GM19395 (cell line): ENCODE measurements at regions not wholly inside any gene's neighbourhood (a gene's known extent, or its start where the extent isn't known, plus 50 kb on each side); places are given as distances from the start of the nearest gene placed in this dataset.
"Not testable (repeated sequence)": the region's sequence is repeated elsewhere in the genome, so short reads cannot be mapped to it uniquely, and the experiment has no call there.

Experiments
- ATAC-seq: cut with Tn5 transposase; IDR thresholded peaks from one replicate; pipeline ENCODE4 v1.9.1; 2021; ENCODE audit warnings: mild to moderate bottlenecking, moderate library complexity; ENCODE audit not compliant: unreplicated experiment

DNA sequence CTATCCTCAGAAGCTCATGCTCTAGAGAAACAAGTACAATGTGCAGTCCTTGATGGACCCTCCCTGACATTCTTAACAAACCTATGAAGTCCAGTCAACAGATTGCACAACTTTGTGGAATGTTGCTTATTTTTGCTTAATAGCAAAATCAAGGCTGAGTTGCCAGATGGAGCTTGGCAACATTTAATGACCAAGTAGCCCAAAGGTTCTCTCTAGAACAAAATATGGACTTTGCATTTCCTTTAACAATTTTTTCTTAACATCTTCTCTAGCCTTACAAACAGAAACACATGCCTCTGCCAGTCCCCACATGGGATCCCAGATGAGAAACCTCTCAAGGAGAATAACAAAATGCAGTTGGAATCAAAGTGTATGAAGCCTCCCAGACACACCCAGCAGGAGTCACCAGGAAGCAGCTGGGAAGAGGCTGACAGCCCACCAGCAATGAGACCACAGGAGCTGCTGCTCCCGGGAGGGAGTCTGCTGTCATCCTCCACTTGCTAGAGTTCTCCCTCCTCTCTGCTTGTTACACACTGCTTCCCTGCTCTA, 422.5 kb upstream of the CDIN1 start:
- ATAC-seq: no peak

DNA sequence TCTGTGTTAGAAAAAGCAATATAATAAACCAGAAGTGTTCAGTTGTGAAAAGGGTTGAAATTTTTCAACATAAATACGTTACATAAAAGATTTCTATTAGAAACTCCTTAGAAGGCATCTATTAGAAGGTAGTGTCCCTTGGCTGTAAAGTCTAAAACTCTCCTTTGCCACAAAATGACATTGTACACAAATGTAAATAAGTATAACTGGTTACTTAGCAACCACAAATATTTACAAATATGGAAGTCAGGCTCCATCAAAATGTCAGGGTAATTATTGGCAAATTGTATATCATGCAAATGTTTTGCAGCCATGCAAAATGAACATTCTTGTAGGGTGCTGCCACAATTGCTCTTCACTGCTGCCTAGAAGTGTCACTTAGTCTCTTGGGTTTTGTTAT, 419.1 kb upstream of the CDIN1 start:
- ATAC-seq: no peak

DNA sequence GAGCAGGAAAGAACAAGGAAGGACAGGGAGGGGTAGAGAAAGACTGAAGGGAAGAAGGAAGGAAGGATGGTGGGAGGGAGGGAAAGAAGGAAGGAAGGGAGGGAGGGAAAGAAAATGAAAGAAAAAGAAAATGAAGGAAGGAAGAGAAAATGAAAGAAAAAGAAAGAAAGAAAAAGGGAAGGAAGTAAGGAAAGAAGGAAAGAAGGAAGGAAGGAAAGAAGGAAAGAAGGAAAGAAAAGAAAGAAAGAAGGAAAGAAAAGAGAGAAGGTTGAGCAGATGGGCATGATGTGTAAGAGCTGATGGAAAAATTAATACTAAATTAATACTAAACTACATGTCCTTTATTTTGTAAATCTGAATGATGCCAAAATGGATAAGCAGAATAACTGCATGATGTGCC, 418.3 kb upstream of the CDIN1 start:
- ATAC-seq: no peak

DNA sequence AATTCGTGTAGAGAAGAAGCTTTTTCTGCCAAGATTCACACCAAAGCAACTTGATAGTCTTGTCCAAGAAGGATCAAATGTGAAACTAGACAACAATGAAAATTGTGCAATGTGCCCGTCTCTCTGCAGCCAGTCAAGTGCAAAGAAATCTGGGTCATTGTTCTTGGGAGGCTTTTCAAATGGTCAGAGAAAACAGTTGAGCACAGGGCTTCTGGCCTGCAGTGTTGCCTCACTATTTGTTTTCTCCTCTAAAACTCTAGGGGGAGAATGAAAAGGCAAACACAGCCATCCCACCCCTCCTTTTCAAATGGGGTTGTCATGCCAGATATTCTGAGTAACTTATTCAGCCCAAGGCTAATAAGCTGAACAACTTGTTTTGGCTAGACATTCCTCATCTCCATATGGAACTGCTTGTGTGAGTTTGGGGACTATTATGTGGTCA, 417.6 kb upstream of the CDIN1 start:
- no peak for ATAC-seq

DNA sequence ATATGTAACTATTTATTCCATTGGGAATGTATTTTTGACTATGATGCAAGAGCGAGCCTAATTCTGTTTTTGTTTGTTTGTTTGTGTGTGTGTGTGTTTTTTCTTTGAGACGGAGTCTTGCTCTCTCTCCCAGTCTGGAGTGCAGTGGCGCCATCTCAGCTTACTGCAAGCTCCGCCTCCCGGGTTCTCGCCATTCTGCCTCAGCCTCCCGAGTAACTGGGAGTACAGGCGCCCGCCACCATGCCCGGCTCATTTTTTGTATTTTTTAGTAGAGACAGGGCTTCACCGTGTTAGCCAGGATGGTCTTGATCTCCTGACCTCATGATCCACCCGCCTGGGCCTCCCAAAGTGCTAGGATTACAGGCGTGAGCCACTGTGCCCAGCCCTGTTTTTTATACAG, 415.4 kb upstream of the CDIN1 start:
- not testable (repeated sequence) for ATAC-seq

DNA sequence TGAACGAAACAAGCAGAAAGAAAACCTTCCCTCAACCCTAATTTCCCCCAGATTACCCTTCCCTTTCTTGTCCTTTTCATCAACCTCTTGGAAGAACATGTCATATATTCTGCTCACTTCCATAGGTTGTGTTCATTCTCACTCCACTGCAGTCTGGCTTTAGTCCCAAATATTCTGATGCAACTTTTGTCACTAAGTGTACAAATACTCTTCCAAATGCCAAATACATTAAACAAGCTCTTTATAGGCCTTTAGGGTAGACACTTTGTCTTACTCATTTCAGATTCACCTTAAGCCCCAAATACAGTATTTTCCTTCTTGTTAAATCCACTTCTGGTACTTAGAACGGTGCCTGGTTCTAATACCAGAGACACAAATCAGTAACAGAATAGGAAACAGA, 406.5 kb upstream of the CDIN1 start:
- ATAC-seq: no peak

DNA sequence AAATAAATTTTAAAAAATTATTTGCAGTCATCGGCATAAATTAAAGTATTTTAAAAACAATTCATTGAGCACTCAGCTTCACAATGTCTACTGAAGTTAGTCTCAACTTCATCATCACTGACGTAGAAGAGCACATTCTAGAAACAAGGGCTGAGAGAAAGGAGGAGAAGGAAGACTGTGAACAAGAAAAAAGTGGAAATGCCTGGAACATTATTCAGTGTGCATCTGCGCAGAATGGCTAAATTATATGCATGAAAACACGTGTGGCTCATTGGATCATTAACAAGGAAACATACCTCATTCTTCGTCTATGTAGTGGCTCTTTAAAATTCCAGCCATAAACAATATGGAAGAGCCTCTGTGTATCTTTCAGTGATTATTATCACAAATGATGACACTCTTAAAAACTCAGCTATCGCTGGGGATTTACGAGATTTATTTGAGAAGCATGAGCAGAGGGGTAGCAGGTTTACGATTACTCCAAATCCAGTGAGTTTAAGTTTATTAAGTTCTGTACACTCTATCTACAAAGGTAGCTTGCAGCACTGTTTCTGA, 404.2 kb upstream of the CDIN1 start:
- ATAC-seq: no peak

DNA sequence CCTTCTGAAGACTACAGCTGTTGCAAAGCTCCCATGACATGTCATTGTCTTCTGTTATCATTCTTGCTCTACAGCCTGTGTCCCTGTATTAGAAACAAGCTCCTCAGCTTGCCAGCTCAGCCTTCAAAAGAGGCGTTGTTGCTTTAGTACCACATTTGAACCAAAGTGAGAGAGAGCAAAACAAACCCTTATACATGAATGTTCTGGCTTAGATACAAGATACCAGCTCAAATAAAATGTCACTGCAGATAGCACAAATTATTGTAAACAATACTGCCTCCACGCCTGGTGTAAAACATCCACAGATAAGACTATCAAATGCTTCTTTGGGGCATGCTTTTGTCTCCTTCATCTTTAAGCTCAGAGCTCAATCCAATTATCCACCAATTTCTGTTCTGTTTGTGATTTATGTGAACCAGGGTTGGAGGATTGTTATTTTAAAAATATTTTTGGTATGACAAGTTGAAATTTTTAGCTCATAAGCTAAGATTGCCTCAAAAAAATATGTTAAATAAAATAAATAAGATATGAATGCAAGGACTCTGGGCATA, 403.6 kb upstream of the CDIN1 start:
- no peak for ATAC-seq

DNA sequence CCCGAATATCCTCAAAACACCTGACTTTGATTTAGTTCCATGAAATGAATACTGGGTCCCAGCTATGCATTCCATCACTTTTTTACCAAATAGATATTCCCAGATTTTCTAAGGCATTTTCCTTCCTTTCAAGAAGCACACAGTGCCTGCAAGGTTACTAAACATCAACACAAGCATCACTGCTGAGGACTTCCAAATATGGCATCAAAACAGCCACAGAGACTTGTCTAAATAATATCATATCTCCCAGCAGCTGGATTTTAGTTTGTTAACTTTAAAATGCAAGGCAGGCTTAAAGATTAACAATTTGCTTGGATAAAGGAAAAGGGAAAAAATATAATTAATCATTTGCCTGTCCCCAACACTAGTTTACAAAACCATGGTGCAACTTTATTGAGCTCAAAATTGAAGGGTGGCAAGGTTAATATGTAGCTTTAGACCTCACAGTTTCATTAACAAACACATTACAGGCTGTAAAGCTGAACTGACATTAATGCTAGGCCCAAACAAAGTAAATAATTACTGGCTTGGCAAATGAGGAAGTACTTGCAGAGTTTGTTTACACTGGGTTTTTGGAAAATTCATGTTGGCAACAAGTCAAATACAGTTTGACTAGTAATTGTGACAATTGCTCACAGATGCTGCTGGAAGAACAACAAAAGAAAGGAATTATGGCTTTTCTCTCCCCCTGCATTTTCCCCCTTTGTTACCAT, 401.7 kb upstream of the CDIN1 start:
- ATAC-seq: no peak

DNA sequence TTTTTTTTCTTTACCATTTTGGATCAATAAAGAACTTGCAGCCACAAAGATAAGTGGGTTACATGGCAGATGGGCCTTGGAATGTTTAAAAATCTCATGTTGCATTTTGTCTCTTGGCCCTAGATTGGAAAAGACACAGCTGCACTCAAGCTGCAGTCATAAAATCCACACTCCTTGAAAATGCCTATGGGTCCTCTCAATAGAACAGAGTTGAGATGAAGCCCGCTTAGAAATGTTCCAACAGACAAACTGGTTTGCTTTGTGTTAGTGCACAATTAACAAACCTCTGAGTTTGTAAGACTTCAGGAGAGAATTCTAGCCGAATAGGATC, 401.2 kb upstream of the CDIN1 start:
- ATAC-seq: no peak

DNA sequence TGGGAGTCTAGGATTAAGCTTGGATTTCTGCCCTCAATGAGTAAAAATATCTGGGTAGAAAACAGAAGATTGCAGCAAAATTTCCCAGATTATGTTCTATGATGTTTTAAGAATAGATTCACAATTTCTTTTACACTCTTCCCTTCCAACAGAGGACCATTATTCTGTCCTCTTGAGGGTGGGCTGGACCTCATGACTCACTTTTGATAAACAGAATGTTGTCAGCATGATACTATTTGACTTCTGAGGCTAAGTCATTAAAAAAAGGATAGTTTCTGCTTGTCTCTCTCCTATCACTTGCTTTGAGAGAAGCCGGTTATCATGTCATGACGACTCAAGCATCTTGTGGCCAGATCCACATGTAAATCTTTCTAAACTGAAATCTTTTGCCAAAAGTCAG, 396.2 kb upstream of the CDIN1 start:
- ATAC-seq: no peak

DNA sequence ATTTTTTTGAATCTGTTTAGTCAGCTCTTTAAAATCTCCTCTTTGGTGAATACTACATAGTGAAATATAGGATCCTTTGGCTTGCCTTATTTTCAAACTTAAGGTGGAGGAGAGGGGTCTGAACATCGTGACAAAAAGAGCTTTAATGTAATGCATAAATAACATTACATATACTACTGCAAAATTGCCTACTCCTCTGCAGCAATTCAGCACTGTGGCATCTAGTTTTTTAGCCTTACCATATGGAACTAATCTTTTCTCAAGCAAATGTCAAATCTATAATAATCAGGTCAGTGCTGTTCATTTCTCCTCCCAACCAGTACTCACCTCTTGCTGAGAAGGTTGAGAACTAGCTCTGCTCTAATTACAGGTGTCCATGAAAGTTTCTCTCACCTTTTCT, 394.0 kb upstream of the CDIN1 start:
- no peak for ATAC-seq

DNA sequence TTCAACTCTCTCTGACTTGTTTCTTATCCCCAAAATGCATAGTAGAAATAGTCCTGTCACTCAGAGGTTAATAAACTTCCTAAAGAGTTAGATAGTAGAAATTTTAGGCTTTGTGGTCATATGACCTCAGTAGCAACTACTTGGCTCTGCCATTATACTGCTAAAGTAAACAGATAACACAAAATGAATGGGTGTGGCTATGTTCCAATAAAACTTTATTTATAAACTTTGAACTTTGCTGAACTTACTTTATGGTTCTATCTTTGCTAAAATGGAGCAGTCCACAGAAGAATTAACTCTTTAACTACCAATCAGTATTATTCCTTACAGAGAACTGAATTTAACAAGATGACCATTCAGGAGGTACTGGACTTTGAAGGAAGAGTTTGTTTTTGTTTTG, 393.6 kb upstream of the CDIN1 start:
- ATAC-seq: no peak

DNA sequence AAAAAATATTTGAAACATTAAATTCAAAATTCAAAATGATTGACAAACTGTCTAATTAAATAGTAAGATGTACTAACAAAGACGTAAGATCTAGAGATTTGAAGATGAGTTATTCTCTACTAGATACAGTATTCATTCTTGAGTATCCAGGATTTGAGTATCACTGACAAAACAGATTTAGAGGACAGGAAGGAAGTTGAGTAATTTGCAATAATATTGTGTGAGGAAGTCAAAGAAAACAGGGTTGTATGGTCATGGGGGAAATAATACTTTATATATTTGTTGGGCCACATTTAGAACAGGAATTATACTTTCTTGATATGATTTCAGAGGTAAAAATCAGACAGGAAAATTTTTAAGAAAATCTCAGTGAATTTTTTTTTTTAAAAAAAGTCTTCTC, 393.1 kb upstream of the CDIN1 start:
- ATAC-seq: no peak

DNA sequence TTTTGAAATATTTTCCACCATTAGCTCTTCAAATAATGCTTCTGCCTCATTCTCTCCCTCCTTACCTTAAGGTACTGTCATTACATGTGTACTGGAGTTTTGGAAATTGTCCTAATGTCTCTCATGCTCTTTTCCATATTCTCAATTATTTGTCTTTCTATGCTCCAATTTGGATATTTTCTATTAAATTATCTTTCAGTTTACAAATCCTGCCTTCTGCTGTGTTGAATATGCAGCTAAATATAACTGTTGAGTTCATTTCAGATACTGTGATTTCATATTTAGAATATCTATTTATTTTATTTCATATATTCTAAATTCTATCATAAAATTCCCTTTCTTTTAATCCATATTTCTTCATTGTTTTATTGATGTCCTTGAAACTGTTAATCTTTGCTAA, 388.0 kb upstream of the CDIN1 start:
- ATAC-seq: no peak

DNA sequence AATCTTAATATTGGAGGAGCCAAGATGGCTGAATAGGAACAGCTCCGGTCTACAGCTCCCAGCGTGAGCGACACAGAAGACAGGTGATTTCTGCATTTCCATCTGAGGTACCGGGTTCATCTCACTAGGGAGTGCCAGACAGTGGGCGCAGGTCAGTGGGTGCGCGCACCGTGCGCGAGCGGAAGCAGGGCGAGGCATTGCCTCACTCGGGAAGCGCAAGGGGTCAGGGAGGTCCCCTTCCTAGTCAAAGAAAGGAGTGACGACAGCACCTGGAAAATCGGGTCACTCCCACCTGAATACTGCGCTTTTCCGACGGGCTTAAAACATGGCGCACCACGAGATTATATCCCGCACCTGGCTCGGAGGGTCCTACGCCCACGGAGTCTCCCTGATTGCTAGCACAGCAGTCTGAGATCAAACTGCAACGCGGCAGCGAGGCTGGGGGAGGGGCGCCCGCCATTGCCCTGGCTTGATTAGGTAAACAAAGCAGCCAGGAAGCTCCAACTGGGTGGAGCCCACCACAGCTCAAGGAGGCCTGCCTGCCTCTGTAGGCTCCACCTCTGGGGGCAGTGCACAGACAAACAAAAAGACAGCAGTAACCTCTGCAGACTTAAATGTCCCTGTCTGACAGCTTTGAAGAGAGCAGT, 383.9 kb upstream of the CDIN1 start:
- ATAC-seq: not testable (repeated sequence)

DNA sequence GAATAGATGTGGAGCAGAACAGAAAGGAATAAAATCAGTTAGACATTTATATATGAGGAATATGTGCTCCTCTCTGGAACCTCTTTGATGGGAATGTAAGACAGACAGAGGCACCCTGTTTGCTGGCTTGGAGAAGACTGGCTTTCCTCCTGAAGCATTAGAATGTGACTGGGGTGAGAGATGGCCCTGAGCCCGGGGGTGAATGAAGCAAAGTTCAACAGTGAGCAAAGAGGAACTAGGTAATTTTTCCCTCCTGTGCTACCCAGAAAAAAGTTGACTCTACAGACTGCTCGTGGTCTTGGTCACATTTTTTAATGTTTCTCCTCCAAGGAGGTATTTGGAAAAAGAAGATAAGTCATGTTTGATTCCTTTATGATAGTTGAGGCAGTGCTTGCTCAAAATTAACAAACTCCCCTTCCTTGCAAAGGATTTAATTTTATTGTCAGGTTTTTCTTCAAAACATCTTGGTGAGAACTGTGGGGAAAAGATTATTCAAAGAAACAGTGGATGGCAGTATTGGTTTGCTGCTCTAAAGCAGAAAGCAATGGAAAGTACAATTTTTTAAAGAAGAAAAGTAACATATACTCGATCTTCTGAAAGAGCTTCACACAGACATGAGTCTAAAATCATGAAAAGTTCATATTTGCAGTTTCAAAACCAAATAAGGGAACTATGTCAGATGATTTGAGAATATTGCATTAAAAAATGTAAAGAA, 370.4 kb upstream of the CDIN1 start:
- ATAC-seq: no peak

DNA sequence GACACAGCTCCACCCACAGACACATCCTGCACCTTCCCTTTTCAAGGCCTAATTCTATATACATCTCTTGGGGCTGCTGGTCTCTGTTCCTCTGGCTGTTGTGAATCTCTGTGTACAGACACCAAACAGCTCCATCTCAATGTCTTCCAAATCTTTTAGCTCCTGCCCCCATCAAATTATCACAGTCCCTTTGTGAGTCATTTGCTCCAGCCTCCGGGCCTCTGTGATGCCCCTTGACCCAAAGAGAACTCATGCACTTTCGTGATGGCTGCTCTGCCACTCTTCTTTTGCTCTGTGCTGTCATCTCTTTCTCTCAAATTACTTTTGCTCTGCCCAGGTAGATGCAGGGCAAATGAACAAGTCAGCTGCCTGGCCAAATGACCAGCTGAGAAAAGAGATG, 369.0 kb upstream of the CDIN1 start:
- ATAC-seq: no peak

DNA sequence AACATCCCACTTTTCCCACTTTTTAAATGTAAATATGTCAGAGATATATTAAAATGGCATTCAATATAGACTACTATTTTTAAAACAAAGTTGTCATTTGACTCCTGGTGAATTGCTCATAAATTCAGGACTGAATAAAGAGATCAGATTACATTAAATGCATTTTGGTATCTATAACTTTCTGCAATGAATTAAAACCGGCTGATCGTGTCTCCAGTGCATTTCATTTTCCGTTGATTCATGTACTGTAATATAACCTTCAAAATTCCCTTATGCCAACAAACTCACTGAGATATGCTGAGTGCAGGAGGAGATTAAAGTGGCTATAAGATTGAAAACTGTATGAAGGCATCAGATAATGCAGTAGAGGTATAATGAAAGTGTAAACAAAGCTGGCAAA, 361.1 kb upstream of the CDIN1 start:
- no peak for ATAC-seq

DNA sequence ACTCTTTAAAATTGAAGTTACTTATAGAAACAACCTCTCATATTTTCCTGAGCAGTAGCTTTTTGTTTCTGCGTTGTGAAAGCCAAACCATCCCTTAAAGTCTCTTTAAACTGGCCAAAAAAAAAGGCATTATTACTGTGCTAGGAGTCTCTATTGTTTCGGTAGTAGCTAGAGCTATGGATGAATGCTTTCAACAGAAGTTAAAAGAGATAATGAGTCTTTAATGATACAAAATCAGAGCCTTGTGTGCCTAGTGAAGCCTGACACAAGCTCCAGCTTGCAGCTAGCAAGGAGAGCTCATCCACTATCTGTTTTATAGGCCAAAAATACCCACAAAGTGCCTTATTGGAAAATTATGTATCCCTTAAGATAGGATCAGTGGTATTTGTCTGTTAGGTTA, 360.4 kb upstream of the CDIN1 start:
- no peak for ATAC-seq

DNA sequence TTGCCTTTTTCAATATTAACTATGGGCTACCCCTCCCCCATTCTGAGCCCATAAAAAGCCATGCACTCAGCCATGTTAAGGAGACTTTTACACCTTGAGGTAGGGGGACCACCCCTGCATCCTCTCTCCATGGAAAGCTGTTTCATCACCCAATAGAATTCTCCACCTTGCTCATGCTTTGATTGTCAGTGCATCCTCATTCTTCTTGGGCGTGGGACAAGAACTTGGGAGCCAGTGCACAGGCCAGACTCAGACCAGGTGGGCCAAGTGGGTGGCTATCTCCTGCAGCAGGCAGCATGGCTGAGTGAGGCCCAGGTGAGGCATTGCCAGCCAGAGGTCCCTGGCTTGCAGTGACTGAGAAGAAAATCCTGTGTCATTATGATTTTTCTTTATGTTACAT, 357.4 kb upstream of the CDIN1 start:
- no peak for ATAC-seq
